ENCODE measurements at regions not wholly inside any gene's neighbourhood (a gene's known extent, or its start where the extent isn't known, plus 50 kb on each side); places are given as distances from the start of the nearest gene placed in this dataset.

DNA sequence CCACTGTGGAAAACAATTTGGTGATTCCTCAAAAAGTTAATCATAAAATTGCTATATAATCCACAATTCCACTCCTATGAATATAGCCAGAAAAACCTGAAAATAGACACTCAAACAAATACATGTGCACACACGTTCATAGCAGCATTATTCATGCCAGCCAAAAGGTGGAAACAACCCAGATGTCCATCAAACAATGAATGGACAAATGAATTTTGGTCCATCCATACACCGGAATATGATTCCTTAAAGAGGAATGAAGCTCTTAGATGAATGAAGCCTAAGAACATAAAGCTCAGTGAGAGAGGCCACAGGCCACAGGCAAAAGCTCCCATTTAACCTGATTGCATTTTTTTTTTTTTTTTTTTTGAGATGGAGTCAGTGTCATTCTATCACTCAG is 114.6 kb upstream of the TNRC6C start:
- no peak for DNase-seq (ENCODE audit: low read depth)
- H3K4me3 ChIP-seq (ENCODE audit: low read length), result no peak overlapping the region
- TF ChIP-seq, protein P1, sequence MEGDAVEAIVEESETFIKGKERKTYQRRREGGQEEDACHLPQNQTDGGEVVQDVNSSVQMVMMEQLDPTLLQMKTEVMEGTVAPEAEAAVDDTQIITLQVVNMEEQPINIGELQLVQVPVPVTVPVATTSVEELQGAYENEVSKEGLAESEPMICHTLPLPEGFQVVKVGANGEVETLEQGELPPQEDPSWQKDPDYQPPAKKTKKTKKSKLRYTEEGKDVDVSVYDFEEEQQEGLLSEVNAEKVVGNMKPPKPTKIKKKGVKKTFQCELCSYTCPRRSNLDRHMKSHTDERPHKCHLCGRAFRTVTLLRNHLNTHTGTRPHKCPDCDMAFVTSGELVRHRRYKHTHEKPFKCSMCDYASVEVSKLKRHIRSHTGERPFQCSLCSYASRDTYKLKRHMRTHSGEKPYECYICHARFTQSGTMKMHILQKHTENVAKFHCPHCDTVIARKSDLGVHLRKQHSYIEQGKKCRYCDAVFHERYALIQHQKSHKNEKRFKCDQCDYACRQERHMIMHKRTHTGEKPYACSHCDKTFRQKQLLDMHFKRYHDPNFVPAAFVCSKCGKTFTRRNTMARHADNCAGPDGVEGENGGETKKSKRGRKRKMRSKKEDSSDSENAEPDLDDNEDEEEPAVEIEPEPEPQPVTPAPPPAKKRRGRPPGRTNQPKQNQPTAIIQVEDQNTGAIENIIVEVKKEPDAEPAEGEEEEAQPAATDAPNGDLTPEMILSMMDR (conservative IDR thresholded peaks at IDR 0.05; ENCODE audit: low read depth, low read length), result no peak

DNA sequence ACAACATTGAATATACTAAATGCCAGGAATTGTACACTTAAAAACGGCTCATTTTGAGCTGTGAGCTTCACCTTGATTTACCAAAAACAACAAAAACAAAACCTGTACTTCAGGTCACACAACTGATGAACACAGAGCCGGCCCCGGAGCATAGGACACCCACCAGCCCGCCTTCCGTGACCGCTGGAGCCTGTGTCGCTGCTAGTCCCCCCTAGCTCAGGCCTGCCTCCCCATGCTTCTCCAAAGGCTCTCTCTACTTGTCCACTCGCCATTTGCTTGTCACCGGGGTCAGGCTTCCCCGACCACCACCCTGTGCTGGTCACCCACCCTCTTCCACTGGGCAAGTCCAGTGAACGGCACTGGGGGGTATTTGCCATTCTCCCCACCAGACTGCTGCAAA is 113.8 kb upstream of the TNRC6C start:
- no peak for DNase-seq (ENCODE audit: low read depth)
- TF ChIP-seq, protein P1 (conservative IDR thresholded peaks at IDR 0.05; ENCODE audit: low read depth, low read length), result no peak
- no peak overlapping the region for H3K4me3 ChIP-seq (ENCODE audit: low read length)

DNA sequence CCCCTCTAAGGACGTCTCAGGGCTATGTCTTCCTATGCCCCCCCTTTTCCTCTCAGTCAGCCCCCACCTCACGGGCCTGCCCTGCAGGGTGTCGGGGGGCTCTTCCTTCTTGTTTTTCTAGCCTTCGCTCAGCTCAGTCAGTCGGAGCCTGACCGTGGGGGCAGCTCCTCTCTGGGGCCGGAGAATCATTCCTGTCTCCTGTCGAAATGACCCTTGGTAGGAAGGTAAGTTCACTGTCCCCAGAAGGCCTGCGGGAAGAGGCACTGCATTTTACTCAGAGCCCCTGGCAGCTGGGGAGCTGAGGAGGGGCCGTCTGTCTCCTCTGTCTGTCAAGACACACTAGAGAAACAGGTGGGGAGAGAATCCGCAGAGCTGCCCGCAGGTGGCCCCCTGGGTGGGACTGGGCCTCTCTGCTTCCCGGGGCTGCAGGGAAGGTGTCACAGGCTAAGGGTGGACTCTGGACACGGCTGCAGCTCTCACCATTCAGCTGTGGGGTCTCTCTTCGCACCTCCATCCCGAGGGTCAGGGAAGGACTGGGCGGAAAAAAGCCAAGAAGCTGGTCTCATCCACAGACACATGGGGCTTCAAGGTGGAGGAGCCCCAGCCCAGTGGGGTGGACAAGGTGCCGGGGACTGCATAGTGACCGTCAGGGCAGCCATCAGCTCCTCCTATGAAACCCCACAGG is 112.8 kb upstream of the TNRC6C start:
- no peak for DNase-seq (ENCODE audit: low read depth)
- TF ChIP-seq, protein P1 (conservative IDR thresholded peaks at IDR 0.05; ENCODE audit: low read depth, low read length), result no peak
- H3K4me3 ChIP-seq (ENCODE audit: low read length), result no peak overlapping the region

DNA sequence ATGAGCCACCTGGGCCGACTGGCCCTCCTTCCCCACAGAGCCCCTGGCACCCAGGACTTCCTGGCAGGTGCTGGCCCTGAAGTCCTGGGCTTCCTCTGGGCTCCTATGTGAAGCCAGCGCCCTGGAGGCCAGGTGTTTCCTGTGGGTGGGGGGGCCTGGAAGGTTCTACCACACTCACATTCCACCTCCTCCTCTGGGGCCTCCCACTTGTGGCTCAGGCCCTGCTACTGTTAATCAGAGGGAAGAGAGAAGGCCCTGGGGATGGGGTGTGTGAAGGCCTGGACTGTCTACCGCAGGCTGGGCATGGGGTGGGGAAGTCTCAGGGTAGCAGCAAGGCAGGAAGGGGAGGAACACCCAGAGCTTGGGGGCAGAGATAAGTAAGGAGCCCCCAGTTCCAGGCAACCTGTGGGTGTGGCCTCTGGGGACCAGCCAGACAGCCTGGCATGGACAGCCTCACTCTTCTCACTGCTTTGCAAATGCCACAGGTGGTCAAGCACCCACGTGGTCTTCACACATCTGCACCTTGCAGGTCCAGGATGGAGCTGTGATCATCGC is 111.9 kb upstream of the TNRC6C start:
- TF ChIP-seq, protein P1 (conservative IDR thresholded peaks at IDR 0.05; ENCODE audit: low read depth, low read length), result no peak
- DNase-seq (ENCODE audit: low read depth), result no peak
- no peak overlapping the region for H3K4me3 ChIP-seq (ENCODE audit: low read length)

DNA sequence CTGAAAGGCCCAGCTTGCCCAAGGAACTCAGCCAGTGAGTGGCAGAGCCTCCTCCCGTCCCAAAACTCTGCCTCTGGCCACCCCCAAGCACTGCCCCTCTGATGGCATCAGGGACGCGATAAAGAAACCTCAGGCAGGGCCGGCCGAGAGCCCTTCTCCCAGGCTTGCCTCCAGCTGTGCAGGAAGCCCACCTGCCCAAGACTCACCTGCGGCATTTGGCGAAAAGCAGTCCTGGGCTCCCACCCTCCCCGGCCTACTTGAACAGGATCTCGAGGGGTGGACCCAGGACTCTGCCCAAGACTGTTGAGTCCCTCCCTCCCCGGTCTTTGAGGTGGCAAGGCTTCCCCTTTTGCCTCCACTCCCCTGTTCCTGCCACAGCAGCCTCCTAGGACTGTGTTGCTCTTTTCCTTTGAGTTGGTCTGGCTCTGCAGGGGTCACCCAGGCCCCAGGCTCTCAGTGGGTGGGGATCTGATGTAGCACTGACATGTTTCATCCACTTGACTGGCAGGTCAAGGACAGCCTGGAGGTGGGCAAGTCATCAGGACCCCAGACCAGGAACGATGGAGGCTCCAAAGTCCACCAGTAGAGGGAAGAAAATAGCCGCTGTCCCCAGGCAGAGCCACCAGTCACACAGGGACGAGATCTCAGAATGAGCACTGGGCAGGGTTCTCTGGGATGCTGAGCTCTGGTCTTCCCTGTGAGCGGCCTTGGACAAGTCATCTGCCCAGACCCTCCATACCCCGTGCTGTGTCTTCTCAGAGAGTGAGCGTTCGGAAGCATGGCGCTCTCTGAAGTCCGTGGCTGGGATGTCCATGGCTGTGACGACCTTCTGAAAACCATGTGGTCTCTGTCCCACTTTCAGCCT is 111.0 kb upstream of the TNRC6C start:
- H3K4me3 ChIP-seq (ENCODE audit: low read length), result no peak overlapping the region
- DNase-seq (ENCODE audit: low read depth), result no peak
- TF ChIP-seq, protein P1 (conservative IDR thresholded peaks at IDR 0.05; ENCODE audit: low read depth, low read length), result no peak

DNA sequence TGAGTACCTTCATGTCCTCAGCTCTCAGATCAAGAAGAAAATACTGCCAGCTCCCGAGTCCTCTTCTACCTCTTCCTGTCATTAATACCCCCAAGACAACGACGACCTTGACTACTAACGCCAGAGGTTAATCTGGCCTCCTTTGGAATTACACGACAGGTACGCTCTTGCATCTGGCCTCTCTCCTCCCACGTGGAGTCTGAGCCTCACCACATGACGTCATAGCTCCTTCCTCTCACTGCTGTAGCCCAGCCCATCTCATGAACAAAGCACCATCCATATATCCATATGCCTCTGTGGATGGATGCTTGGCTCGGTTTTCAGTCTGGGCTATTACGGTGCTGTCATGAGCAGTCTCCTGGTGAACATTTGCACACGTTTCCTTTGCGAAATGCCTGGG is 110.2 kb upstream of the TNRC6C start:
- no peak overlapping the region for H3K4me3 ChIP-seq (ENCODE audit: low read length)
- TF ChIP-seq, protein P1 (conservative IDR thresholded peaks at IDR 0.05; ENCODE audit: low read depth, low read length), result no peak
- DNase-seq (ENCODE audit: low read depth), result no peak
